ENCODE measurements at regions not wholly inside any gene's neighbourhood (a gene's known extent, or its start where the extent isn't known, plus 50 kb on each side); places are given as distances from the start of the nearest gene placed in this dataset.

DNA sequence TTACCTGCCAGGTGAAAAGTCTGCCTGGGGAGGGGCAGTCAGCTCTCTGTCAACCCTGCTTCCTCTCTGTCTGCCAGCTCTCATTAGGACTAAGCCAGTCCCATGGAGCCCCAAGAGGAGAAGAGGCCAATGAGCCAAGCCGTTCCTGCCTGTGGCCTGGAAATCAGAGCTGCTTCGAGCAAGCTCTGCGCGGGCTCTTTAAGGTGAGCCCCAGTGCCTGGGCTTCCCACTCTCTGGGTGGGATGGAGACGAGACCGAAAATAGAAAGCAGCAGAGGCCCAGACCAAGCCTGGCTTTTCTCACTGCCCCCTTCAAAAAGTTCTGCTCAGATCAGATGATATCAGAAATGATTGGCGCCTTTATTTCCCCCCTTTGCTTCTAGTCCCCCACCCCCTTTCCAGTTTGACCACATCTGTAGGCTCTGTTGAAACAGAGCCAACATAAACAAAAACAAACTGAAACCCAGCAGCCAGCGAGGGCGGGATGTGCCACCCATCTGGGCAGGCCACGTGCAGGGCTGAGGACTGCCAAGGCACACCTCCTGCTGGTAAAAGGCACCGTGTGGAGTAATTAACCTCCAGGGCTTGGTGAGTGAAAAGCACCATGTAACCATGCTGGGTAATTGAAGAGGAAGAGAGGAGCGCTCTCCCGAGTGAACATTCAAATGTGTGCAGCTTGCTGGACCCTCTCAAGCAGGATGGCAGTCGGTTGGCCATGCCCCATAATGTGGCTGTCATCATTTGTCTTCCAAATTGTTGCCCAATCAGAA, 471.0 kb upstream of the PROK2 start:
- DNase-seq, result peak in 4 of 14 donors; percentile 20 to 64 (median 34)

DNA sequence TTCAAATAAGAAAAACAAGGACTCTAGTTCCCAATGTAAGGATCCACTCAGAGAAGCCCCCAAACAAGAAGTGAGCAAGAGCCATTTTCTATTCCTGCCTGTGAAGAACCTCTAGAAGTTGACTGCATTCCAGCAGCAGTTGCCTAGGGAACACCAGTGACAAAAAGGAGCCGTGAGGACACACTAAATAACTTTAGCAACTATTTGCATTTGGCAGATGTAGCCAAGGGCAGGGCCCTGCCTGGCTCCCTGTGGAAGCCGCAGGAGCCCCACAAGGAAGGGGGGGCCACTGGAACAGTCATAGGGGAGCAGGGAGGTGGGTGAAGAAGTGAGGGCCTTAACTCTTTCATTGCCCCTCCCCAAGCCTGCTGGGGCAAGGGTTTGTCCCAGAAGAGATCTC, 470.2 kb upstream of the PROK2 start:
- DNase-seq, result no peak

DNA sequence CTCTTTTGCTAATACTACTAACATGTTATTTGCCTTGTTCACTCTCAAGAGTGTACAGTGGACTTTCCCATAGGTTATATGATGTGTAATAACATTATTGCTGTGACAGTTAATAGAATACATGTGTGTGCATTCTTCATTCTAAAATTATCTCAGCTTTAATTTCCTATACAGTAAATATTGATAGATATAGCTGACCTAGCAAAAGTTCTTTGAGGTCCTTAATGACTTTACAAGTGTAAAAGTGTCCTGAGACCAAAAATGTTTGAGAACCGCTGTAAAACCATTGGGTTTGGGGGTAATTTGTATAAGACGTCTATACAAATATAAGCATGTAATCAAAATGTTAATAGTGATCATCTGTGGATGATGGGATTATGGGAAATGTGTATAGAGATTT, 469.5 kb upstream of the PROK2 start:
- DNase-seq, result no peak

DNA sequence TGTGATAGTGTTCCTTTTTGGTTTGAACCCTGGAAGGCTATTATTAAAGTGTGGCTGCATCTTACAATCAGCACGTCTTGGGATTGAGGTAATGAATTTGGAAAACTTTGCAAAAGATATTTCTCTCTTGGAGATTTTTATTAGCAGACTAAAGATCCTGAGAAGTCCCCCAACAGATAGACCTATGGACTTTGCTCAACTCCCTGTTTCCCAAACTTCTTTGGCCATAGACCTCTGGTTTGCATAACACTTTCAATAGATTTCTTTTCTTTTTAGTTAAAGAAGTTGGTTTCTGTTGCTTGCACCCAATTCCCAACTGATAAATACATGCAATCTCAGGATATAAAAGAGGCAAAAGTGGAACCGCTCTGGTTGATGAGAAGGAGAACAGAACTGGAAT, 465.8 kb upstream of the PROK2 start:
- no peak for DNase-seq

DNA sequence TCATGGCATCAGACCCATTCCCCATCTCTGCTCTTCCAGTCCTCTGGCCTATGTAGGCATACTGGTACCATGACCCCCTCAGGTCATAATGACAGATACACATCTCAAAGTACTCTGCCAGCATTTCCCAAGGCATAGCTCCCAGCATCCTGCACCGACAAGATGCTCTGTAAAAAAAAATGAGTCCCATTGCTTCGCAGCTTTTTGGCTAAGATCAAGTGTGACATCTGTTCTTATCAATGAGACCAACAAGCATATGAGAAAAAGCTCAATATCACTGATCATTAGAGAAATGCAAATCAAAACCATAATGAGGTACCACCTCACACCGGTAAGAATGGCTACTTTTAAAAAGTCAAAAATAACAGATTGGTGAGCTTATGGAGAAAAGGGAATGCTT, 463.9 kb upstream of the PROK2 start:
- no peak for DNase-seq

DNA sequence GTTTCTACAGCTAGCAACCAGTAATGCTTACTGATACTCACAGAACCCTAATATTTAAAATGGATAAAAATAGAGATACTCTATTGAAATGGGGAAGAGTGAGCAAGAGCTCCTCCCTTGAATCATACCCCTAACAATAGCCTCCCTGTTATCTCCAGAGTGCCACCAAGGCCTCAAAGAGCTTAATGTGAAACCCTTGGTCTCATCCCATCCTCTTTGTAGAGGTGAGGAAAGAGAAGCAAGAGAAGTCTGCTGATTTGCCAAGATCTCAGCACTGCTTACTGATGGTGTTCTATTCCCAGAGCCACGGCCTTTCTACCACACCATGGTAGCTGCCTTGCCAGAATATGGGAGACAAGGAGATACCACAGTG, 463.4 kb upstream of the PROK2 start:
- no peak for DNase-seq

DNA sequence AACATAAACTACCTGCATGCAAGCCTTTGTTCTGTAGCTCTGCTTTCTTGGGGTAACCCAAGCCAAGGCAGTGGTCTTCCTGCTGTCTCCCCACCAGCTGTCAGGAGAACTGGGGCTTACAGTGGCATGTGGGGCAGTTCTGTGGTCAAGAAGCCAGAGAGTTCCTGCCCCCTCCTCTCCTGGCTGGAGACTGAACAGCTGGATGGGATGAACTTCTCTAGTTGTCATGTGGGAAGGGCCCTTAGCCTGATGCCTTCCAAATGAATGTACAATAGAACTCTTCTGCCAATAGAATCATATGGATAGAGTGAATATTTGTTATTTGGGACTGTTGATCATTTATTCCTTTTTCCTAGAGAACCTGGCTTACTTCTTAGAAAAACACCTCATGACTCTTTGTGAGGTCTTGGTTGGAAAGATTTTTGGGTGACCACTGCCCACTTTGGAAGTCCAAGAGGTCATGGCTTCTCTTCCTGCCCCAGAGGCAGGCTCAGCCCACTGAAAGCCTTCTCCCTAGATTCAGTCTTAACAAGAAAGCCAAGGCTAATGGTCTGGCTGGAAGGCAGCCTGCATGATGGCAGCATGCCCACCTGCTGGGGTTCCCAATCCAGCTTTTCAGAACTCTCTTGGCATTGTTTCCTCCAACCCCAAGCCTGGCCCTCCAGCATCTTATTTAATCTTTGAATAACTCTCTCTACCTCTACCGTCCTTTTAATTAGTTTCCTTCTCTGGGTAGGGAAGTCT, 462.9 kb upstream of the PROK2 start:
- DNase-seq, result peak in 8 of 14 donors; percentile 31 to 62 (median 42)

DNA sequence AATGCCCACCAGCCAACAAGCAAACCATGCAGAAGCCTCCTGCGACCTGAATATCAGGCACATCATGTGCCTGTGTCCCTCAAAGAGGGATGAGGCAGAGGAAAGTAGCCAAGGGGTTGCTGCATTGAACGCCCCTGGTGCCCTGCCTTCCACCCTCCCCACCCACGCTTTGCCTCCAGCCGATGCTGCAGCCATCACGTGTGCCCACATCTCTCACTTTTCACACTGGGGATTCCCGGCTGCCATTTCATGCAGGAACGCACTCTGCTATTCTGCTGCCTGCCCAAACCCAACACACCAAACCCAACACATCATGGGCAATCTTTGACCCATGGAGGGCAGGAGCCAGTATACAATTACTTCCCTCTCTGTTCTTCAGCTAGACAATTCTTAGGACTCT, 462.2 kb upstream of the PROK2 start:
- DNase-seq, result no peak

DNA sequence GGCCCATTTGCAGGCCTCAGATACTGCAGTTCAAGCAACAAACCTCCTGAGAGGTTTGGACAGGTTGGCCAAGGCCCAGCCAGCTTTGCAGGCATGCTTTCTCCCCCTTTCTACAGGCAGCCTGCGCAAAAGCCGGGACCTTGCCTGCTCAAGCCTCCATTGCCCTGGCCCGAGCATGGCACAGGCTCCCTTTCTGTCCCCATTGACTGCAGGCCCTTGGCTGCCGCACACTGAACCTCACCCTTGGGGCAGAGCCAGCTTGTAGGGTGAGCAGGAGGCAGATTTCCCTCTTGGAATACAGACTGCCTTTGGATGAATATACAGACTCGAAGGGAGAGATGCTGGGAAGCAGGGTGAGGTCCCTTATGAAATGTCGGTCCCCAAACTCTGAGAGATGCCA, 461.7 kb upstream of the PROK2 start:
- peak in 12 of 14 donors; percentile 25 to 70 (median 53) for DNase-seq

DNA sequence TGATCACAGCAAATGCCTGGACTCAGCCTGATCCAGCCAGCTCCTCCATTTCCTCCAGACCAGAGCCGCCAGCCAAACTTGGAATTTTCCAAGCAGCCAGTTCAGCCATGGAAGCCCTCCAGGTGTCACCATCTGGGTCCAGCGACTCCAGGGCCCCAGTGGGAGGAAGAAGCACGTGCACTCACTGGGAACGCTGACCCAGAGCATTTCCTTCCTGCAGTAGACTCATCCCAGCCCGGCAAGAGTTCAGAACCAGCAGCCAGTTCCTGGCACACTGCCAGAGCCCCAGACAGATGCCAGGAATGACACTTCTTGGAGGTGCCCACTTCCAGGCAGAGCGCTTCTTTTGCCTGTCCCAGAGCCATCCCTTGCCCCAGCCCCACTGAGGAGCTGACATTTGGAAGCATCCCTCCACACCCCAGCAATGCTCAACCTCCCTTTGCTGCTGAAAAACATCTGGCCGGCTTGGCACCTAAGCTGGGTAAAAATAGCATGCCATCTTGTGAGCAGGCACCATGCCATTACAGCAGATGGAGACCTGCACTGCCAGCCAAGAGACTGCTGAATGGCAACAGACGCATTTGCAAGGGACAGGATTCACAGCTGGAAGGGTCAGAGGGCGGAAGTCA, 460.3 kb upstream of the PROK2 start:
- peak in 7 of 14 donors; percentile 25 to 59 (median 49) for DNase-seq

DNA sequence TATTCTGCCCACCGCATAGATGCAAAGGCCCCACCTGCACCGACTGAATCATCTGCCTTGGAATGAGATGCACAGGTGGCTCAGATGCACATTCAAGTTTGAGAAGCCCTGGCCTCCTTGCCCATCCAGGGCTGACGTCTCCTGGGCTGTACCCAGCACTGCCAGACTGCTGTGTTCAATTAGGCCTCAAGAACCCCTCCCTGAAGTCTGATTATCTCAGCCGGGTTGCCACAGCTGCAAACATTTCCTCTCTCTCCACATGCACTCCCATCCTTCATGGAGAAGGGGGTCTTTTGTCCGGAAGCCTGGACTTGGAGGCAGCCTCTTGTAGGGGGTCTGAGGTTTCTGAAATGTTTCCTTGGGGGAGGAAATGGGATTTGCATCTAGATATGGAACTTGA, 459.4 kb upstream of the PROK2 start:
- DNase-seq, result no peak

DNA sequence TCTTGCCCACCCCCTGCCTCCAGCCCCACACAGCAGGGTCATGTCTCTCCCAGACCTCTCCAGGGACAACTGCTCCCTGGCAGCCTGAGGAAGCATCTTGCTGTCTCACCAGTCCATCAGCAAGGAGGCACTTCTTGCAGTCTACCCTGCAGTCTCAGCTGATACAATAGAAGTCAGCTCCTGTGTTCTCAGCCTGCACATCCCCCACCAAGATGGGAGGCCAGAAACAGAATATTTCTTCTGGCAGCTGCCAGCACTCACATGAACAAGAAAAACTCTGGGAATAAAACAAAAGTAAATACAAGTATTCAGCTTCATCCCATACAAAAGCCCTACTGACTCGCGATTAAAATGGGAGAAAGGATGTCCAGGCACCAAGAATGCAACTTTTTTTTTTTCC, 457.4 kb upstream of the PROK2 start:
- peak in 7 of 14 donors; percentile 23 to 43 (median 31) for DNase-seq

DNA sequence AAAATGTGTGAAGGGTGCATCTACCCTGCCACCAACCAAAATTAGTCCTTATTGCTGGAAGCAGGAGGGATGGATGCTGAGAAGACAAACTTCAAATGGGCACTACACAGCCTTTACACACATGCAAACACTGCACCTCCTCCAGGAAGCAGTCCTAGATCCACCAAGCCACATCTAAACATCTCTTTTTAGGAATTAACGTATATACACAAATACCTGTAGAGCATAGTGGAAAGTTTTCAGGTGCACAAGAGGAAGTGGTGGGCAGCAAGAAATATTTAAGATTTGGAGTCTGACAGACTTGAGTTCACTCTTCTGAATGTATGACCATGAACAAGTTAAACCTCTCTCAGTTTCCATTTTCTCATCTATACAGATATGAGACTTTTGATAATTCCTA, 456.6 kb upstream of the PROK2 start:
- no peak for DNase-seq

DNA sequence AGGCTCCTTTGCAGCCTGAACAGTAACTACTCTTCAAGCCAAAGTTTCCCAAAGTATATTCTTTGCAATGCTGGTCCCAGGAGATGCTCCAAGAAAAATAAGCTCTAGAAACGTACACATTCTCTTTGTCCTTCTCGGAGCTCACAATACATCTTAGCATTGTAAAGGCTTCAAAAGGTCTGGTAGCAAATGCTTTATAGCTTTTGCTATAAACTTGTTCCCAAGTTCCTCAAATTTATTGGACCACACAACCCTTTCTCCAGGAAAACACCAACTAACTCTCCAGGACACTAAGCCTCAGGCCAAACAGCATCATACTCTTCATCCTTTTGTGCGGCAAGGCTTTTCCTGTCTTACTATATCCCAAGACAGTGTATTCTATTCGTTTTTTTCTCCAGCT, 455.6 kb upstream of the PROK2 start:
- DNase-seq, result no peak

DNA sequence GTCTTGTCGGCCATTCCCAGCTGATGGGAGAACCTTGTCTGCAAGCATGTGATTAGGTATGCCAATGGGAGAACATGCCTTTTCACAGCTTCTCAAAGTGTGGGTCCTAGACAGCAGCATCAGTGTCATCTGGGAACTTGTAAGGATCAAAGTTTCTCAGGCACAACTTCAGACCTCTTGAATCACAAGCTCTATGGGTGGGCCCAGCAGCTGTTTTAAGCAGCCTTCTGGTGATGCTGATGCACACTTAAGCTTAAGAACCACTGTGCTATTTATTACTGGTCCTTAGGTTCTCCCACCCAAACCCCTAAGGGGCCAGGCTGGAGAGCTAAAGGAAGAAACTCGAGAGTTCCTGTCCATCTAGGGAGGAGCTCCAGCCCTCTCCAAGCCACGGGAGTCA, 453.9 kb upstream of the PROK2 start:
- DNase-seq, result no peak

DNA sequence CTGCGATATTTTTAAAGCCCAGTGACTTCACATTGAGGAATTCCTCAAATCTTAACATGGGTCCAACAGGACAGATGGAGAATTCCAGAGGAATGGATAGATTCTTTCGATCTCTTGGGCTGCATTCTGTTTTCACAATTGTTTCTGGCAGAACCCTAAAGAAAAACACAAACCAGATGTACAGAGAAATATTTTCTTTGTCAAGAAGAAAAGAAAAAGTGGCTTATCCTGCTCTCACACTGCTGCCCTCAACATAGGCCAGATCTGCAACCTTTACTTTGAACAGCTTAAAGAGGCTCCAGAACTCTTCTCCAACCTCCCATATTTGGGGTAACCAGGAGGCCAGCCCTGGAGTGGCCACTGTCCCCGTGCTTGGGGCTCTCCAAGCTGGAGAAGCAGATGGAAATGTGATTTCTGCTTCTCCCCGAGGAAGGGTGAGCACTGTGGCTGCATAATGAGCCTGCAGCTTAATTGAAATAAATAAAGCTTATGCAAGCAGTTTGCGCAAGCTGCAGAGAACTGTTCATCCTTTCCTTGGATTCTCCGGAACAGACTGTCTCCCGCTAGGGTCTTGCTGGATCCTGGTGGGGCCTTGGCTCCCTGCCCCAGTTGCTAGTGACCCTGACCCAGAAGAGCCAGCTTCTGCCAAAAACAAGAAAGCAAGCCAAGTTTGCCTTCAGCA, 453.2 kb upstream of the PROK2 start:
- DNase-seq, result no peak

DNA sequence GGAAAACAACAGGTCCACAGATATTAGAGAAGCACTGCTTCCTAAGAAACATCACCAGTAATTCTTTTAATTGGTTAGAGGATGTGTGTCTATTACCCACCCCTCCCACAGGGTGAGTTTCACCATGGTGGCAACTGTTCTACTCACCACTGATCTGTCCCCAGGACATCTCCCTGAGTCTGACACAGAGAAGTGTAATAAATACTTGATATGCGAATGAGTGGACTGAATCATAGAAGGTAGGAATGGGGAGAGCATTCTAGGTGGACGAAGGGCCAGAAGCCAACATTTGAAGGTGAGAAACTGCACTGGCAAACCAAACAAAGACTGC, 452.7 kb upstream of the PROK2 start:
- DNase-seq, result no peak

DNA sequence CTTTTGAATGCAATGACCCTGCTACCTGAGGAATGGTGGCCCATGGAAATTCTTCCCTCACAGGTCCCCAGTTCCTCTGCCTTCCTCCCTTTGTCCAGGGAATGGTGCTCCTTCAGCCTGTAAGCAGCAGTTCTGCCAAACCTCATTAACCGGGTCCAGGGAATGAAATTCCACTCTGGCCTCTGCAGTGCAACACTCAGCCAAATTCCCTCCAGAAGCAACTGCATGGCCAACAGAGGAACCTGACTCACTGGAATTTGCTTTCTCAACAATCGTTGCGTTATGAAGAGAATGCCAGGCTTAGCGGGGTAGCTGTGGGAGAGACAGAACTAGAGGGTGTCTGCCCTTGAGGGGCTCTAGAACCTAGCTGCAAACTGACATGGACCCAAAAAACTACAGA, 449.4 kb upstream of the PROK2 start:
- peak in 1 of 14 donors; percentile 30 for DNase-seq

DNA sequence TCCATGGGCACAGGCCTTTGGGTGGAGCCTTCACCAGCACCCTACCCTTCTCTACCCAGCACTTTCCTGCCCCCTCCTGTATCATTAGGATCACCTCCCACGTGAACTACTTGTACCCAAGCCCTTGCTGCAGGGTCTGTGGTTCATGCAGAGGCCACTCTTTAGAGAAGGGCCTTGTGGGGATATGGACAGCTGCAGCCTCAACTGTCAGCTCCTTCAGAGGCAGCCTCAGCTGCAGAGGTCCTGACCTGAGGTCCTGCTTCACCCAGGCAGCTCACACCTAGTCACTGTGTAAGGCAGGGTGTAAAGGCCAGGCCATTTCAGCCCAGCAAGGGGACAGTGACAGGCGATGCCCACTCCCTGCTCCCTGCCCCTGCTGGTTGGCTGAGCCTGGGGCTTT, 448.6 kb upstream of the PROK2 start:
- no peak for DNase-seq

DNA sequence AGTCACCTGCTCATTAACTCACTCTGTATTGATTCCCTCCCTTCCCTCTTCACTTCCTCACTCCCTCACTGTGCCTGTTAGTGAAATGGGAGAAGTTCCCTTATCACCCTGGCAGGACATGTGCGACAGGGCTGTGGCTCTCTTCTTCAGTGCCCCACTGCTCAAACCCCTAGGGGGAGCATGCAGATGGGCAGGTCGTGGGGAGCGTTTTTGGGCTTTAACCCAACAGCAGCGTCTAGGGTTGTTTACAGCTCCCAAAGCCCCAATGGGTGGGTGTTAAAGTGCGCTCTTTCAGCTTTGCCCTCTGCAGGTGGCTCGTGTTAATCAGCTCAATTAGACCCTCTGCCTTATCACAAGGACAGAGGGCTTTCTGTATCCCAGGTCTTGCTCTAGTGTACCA, 447.8 kb upstream of the PROK2 start:
- DNase-seq, result no peak

DNA sequence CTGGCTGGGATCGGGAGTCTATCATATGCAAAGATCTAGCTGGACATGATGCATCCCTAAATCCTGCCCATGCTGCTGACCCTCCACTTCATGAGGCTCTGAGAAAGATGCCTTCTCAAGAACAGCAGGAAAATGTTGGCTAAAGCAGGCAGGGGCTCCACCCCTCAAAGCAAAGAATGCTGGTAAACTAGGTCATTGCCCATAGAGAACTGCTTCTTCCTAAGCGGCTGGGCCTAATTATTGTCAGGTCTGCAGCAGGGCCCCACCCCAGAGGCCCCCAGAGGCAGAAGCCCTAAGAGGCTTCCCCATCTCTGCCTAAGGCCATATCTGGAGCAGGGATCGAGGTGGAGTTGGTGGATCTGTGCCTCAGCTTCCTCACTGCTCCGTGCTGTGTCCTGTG, 447.4 kb upstream of the PROK2 start:
- no peak for DNase-seq

DNA sequence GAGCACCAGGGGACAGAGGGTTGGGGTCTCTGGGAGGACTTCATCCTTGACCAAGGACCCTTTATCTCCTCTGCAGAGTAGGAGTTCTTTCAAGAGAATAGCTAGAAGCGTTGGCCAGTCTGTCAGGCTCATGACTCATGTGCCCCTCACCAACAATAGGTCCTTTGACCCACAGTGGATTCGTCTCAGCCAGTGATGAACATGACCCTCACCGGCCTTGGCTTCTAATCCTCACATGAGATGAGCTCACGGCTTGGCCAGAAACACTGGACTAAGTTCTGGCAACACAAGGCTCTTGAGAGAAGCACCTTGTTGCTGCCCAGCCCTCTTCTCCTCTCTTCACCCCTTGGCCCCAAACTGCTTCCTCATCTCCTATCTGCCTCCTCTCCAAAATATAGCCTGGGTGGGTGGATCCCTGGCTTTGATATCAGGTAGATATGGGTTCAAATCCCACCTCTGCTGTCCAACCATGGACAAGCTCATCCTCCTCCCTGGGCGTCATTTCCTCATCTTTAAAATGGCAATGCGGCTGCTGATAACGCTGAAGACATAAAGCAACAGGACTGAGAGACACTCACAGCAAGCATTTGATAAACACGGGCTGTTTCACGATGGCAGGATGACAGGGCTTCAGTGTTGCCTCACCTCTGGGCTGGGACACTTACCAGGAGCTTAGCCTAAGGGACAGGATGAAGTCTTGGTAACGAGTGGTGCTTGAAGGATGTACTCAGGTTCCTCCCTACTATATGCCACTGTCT, 446.7 kb upstream of the PROK2 start:
- DNase-seq, result peak in 11 of 14 donors; percentile 25 to 86 (median 55)
